Naive thymus-derived CD4-positive, alpha-beta T cell (primary cell): ENCODE measurements at regions not wholly inside any gene's neighbourhood (a gene's known extent, or its start where the extent isn't known, plus 50 kb on each side); places are given as distances from the start of the nearest gene placed in this dataset.

ENCODE experiments used
- ATAC-seq: fragments of 150-1000 bp; cut with Tn5 transposase; 2 replicates; pipeline ENCODE4 v1.10.0; 2021; ENCODE audit warnings: mild to moderate bottlenecking, moderate library complexity
- CTCF ChIA-PET: fragments of 350-600 bp; sonication (Branson Sonifier 250); formaldehyde crosslinking; loops from one replicate; lab custom pipeline; 2021; ENCODE audit warnings: antibody characterized with exemption; lab: Charles Lee
- POLR2A ChIA-PET: fragments of 350-600 bp; sonication (Branson Sonifier 250); formaldehyde crosslinking; loops from one replicate; lab custom pipeline; 2021; ENCODE audit warnings: antibody characterized with exemption, inconsistent platforms; lab: Charles Lee
- DNase-seq, 9 donors: peaks; one replicate each; pipeline versions ENCODE4 v3.0.0 to v3.0.0-alpha.2; 2020 to 2022; ENCODE audit warnings: mixed read lengths in 1 of 9
- H3K27ac ChIP-seq: one replicate; pipeline ENCODE4 v1.7.0; 2013; ENCODE audit warnings: mild to moderate bottlenecking, low read depth, low read length, moderate library complexity
- H3K27me3 ChIP-seq, 2 donors: one replicate each; pipeline ENCODE4 v1.7.0; 2013; ENCODE audit warnings: low read length in 2 of 2, mild to moderate bottlenecking in 2 of 2, moderate library complexity in 2 of 2; ENCODE audit not compliant: control insufficient read depth in 2 of 2, insufficient read depth in 2 of 2
- H3K36me3 ChIP-seq, 3 experiments: 1 replicate in 2 of 3; 2 replicates in 1 of 3; pipeline ENCODE4 v1.7.0; 2013; ENCODE audit warnings: low read length in 3 of 3, mild to moderate bottlenecking in 3 of 3, moderate library complexity in 1 of 3; ENCODE audit not compliant: insufficient read depth in 3 of 3, control insufficient read depth in 2 of 3
- H3K4me1 ChIP-seq, 2 donors: one replicate each; pipeline ENCODE4 v1.7.0; 2013; ENCODE audit warnings: low read length in 2 of 2, mild to moderate bottlenecking in 2 of 2, moderate library complexity in 1 of 2; ENCODE audit not compliant: control insufficient read depth in 2 of 2, insufficient read depth in 2 of 2
- H3K4me3 ChIP-seq: 2 replicates; pipeline ENCODE4 v1.7.0; 2013; ENCODE audit warnings: mild to moderate bottlenecking, low read length
- H3K9me3 ChIP-seq, 3 experiments: 1 replicate in 2 of 3; 2 replicates in 1 of 3; pipeline ENCODE4 v1.7.0; 2013; ENCODE audit warnings: low read length in 3 of 3; ENCODE audit not compliant: control insufficient read depth in 2 of 3
- H3K27ac Mint-ChIP-seq, 9 donors: one replicate each; pipeline ENCODE4 v1.8.0; 2020 to 2022; ENCODE audit warnings: mixed read lengths in 9 of 9, mild to moderate bottlenecking in 8 of 9, moderate library complexity in 5 of 9, inconsistent platforms in 2 of 9
- H3K27me3 Mint-ChIP-seq, 5 donors: one replicate each; pipeline ENCODE4 v1.8.0; 2021 to 2022; ENCODE audit warnings: mixed read lengths in 5 of 5, mild to moderate bottlenecking in 1 of 5
- H3K36me3 Mint-ChIP-seq, 5 donors: one replicate each; pipeline ENCODE4 v1.8.0; 2020 to 2022; ENCODE audit warnings: mixed read lengths in 5 of 5, mild to moderate bottlenecking in 3 of 5, inconsistent platforms in 1 of 5
- H3K4me1 Mint-ChIP-seq, 7 donors: one replicate each; pipeline ENCODE4 v1.8.0; 2020 to 2022; ENCODE audit warnings: mixed read lengths in 7 of 7, mild to moderate bottlenecking in 3 of 7, inconsistent platforms in 1 of 7
- H3K4me3 Mint-ChIP-seq, 10 donors: one replicate each; pipeline ENCODE4 v1.8.0; 2020 to 2022; ENCODE audit warnings: mild to moderate bottlenecking in 10 of 10, mixed read lengths in 10 of 10, moderate library complexity in 6 of 10, inconsistent platforms in 2 of 10
- H3K9me3 Mint-ChIP-seq, 11 donors: one replicate each; pipeline ENCODE4 v1.8.0; 2020 to 2022; ENCODE audit warnings: mixed read lengths in 11 of 11, mild to moderate bottlenecking in 4 of 11, inconsistent platforms in 1 of 11, moderate library complexity in 1 of 11
- intact Hi-C, 2 donors: fragments of 100-400 bp; cut with micrococcal nuclease; formaldehyde crosslinking; loops; one replicate each; pipeline ENCODE4 v1.15.1; 2023

DNA sequence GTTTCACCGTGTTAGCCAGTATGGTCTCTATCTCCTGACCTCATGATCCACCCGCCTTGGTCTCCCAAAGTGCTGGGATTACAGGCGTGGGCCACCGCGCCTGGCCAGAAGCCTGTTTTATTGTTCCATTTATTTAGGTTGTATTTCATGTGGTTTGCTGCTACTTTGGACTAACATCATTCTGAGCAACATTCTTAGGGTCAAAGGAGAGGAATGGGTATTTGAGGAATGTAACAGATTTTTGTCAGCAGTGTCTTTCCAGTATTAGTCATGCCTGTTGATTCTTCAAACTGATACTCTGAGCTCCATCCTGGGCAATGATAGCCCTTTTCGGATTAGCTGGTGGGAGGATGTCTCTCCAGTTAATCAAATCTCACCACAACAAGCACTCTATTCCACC lies 213.0 kb upstream of the CITED2 start:
- H3K27me3 Mint-ChIP-seq: peaks cover 9 to 35% (median 23%) of the 10 kb centered on the region in 5 donors
- CTCF ChIA-PET: no interaction called here
- H3K4me1 Mint-ChIP-seq: peaks cover 0 to 4% (median 0%) of the 10 kb centered on the region in 7 donors

DNA sequence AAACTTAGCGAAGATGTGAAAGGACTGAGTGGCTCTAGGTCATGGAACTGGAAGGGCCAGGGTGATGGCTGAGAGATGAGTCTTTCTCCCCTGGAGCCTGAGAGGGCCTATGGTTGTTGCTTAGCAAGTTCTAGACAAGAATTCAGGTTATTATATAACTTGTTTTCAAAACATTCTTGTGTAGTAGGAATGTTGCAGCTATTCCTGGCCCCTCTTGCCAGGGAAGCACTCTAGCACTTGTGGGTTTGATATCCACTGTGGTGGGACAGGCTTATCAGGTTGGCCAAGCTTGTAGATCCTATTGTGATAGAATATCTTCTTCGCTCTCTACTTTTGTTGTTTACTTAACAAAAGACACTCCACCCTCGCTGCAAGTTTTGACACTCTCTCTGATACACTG lies 211.8 kb upstream of the CITED2 start:
- DNase-seq (no peak), ATAC-seq (no peak)
- Mint-ChIP-seq H3K9me3 (no peaks in the 10 kb centered on the region), H3K36me3 (no peaks in the 10 kb centered on the region), H3K4me3 (no peak overlapping the region), H3K27me3 (peaks cover 6 to 31% (median 14%) of the 10 kb centered on the region in 5 donors), H3K4me1 (peaks cover under 1 to 3% (median 2%) of the 10 kb centered on the region in 7 donors), H3K27ac (no peak overlapping the region)
- Histone ChIP-seq H3K27me3 (no peaks in the 10 kb centered on the region), H3K4me1 (peaks cover 0 to 2% of the 10 kb centered on the region in 2 donors), H3K9me3 (no peaks in the 10 kb centered on the region), H3K27ac (no peak overlapping the region), H3K4me3 (no peak overlapping the region), H3K36me3 (no peaks in the 10 kb centered on the region)
- ChIA-PET CTCF (no interaction called here), POLR2A (no interaction called here)
- intact Hi-C loops: no loop called here

More for the DNA sequence above, 213.0 kb upstream of the CITED2 start:
- POLR2A ChIA-PET: no interaction called here
- no peak for ATAC-seq
- H3K27ac Mint-ChIP-seq: no peak overlapping the region
- Histone ChIP-seq H3K9me3 (no peaks in the 10 kb centered on the region), H3K36me3 (no peaks in the 10 kb centered on the region), H3K4me3 (no peak overlapping the region), H3K27me3 (no peaks in the 10 kb centered on the region), H3K27ac (no peak overlapping the region), H3K4me1 (no peaks in the 10 kb centered on the region)
- no peaks in the 10 kb centered on the region for H3K9me3 Mint-ChIP-seq
- intact Hi-C loops: no loop called here
- DNase-seq: no peak
- peaks cover 0 to 3% (median 0%) of the 10 kb centered on the region in 5 donors for H3K36me3 Mint-ChIP-seq
- H3K4me3 Mint-ChIP-seq: no peak overlapping the region

DNA sequence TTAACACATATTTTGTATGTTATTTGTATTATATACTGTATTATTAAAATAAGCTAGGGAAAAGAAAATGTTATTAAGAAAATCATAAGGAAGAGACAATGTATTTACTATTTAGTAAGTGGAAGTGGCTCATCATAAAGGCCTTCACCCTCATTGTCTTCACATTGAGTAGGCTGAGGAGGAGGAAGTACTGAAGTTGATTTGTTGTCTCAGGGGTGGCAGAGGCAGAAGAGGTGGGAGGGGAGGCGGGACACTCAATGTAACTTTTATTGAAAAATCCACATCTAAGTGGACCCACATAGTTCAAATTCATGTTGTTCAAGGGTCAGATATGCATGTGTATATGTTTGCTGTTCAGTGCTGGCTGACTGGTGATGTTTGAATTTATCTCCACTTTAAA lies 210.2 kb upstream of the CITED2 start:
- ChIA-PET POLR2A (no interaction called here), CTCF (no interaction called here)
- H3K4me1 Mint-ChIP-seq: peaks cover 12 to 17% (median 14%) of the 10 kb centered on the region in 7 donors
- H3K9me3 Mint-ChIP-seq: no peaks in the 10 kb centered on the region
- ATAC-seq: no peak
- no peaks in the 10 kb centered on the region for H3K27me3 ChIP-seq
- H3K9me3 ChIP-seq: no peaks in the 10 kb centered on the region
- peaks cover 0 to 11% of the 10 kb centered on the region in 2 donors for H3K4me1 ChIP-seq
- H3K27ac Mint-ChIP-seq: no peak overlapping the region
- no peak overlapping the region for H3K4me3 ChIP-seq
- no peak for DNase-seq
- H3K27ac ChIP-seq: no peak overlapping the region
- intact Hi-C loops: no loop called here
- peaks cover 4 to 16% (median 14%) of the 10 kb centered on the region in 5 donors for H3K27me3 Mint-ChIP-seq
- no peaks in the 10 kb centered on the region for H3K36me3 Mint-ChIP-seq
- no peaks in the 10 kb centered on the region for H3K36me3 ChIP-seq
- H3K4me3 Mint-ChIP-seq: no peak overlapping the region

DNA sequence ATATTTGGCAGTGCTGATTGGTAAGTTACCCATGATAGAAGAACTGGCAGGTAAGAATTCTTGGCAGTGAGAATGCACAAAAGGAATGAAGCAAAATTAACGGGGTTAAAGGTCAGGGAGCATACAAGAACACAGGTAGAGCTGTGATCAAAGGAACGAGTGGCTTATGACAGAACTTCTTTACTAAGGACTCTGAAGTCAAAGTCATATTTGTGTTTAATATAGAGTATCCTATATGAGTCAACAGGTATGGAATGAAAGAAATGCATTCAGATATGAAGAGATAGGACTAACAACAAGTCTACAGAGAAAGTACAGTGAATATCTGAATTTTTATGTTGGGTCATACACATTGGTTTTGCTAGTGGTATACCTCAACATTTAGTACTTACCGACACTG lies 209.0 kb upstream of the CITED2 start:
- H3K9me3 Mint-ChIP-seq: no peaks in the 10 kb centered on the region
- ChIA-PET CTCF (no interaction called here), POLR2A (no interaction called here)
- no peak overlapping the region for H3K27ac ChIP-seq
- H3K4me1 ChIP-seq: peaks cover 0 to 11% of the 10 kb centered on the region in 2 donors
- H3K27ac Mint-ChIP-seq: no peak overlapping the region
- H3K27me3 ChIP-seq: no peaks in the 10 kb centered on the region
- no peak overlapping the region for H3K4me3 Mint-ChIP-seq
- H3K36me3 Mint-ChIP-seq: no peaks in the 10 kb centered on the region
- no peak for DNase-seq
- H3K36me3 ChIP-seq: no peaks in the 10 kb centered on the region
- H3K4me3 ChIP-seq: no peak overlapping the region
- intact Hi-C loops: no loop called here
- H3K27me3 Mint-ChIP-seq: peaks cover 1 to 12% (median 9%) of the 10 kb centered on the region in 5 donors
- no peak for ATAC-seq
- H3K4me1 Mint-ChIP-seq: peaks cover 12 to 19% (median 14%) of the 10 kb centered on the region in 7 donors
- H3K9me3 ChIP-seq: no peaks in the 10 kb centered on the region

DNA sequence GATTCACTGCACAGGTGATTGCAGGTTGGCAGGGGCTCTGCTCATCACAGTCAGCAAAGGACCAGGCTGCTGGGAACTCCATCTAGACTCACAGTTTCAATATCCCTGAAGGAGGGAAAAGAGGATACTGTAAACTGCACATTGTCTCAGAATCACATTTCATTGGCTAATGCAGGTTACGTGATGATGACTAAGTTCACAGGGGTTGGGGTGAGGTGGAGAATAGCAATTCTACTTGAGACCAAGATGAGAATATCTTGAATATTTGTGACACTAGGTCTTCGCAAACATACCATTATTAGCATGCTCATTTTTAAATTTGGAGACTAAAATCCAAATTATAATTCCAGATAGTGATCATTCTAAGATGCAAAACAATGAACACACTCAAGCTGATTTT lies 208.5 kb upstream of the CITED2 start:
- DNase-seq (no peak), ATAC-seq (no peak)
- Histone ChIP-seq H3K4me1 (peaks cover 0 to 11% of the 10 kb centered on the region in 2 donors), H3K27me3 (no peaks in the 10 kb centered on the region), H3K9me3 (no peaks in the 10 kb centered on the region), H3K27ac (no peak overlapping the region), H3K4me3 (no peak overlapping the region), H3K36me3 (no peaks in the 10 kb centered on the region)
- POLR2A ChIA-PET: no interaction called here
- Mint-ChIP-seq H3K4me1 (peaks cover 12 to 19% (median 14%) of the 10 kb centered on the region in 7 donors), H3K9me3 (no peaks in the 10 kb centered on the region), H3K36me3 (no peaks in the 10 kb centered on the region), H3K4me3 (no peak overlapping the region), H3K27ac (no peak overlapping the region), H3K27me3 (peaks cover 0 to 12% (median 6%) of the 10 kb centered on the region in 5 donors)
- CTCF ChIA-PET: no interaction called here
- intact Hi-C loops: no loop called here

DNA sequence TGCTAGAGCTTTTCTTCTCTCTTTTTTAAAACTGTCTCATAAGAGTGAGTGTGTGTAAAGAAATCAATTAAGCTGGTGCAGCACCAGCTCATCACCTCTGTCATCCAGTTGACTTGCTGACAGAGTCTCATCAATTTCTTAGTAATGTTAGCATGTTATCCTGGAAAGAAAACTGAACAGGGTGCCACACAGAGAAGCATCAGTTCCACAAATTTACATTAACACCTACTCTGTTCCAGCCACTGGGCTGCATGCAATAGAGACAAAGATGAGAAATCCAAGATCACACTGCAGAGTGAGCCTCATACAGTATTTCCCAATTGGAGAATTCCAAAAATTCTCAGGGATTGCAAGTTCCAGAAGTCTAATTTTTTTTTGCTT lies 207.0 kb upstream of the CITED2 start:
- no peak overlapping the region for H3K4me3 Mint-ChIP-seq

More for the DNA sequence above, 207.0 kb upstream of the CITED2 start:
- no peak overlapping the region for H3K27ac ChIP-seq
- DNase-seq (no peak), ATAC-seq (no peak)
- H3K4me1 Mint-ChIP-seq: peaks cover 12 to 19% (median 14%) of the 10 kb centered on the region in 7 donors
- CTCF ChIA-PET: no interaction called here
- intact Hi-C loops: no loop called here
- H3K9me3 Mint-ChIP-seq: peaks cover 0 to 2% (median 0%) of the 10 kb centered on the region in 11 donors
- peaks cover 0 to 3% (median 0%) of the 10 kb centered on the region in 5 donors for H3K36me3 Mint-ChIP-seq
- no peak overlapping the region for H3K27ac Mint-ChIP-seq
- POLR2A ChIA-PET: interaction anchor here (0.6 kb wide), 1 partner anchor 1191 kb away, joined by 3 read pairs; no protein-coding TSS in a partner anchor
- H3K27me3 ChIP-seq: no peaks in the 10 kb centered on the region
- H3K27me3 Mint-ChIP-seq: peaks cover 3 to 18% (median 8%) of the 10 kb centered on the region in 5 donors
- no peak overlapping the region for H3K4me3 ChIP-seq
- peaks cover 0 to 11% of the 10 kb centered on the region in 2 donors for H3K4me1 ChIP-seq
- no peaks in the 10 kb centered on the region for H3K36me3 ChIP-seq
- no peaks in the 10 kb centered on the region for H3K9me3 ChIP-seq
